ENCODE measurements at regions not wholly inside any gene's neighbourhood (a gene's known extent, or its start where the extent isn't known, plus 50 kb on each side); places are given as distances from the start of the nearest gene placed in this dataset.

GRCh38 chr1:67601539-67601938 is 83.5 kb upstream of the GADD45A start:
- TF ChIP-seq CTCF (conservative IDR thresholded peaks at IDR 0.05 in 1 of 2, IDR thresholded peaks at IDR 0.05 in 1 of 2; ENCODE audit: low read depth in 1 of 2, low read length in 2 of 2) (no peak), EZH2 (IDR thresholded peaks at IDR 0.05; ENCODE audit: low read length, missing control alignments) (no peak)

Data from fibroblast of lung (primary cell).